Keratinocyte (primary cell): ENCODE measurements at regions not wholly inside any gene's neighbourhood (a gene's known extent, or its start where the extent isn't known, plus 50 kb on each side); places are given as distances from the start of the nearest gene placed in this dataset.

Experiments used
- DNase-seq: peaks from one replicate; pipeline ENCODE4 v3.0.0-alpha.2; 2011; ENCODE audit warnings: low read depth, missing footprints, low spot score
- FAIRE-seq: peaks from 2 replicates; lab custom pipeline; 2011; peaks lifted over from hg19 to GRCh38; lab: Jason Lieb, UNC
- H2AFZ ChIP-seq: 2 replicates; pipeline ENCODE4 v1.6.0; 2012; ENCODE audit warnings: low read length, control low read depth, inconsistent platforms; ENCODE audit not compliant: control insufficient read depth
- H3K27ac ChIP-seq: 2 replicates; pipeline ENCODE4 v1.5.1; 2011; ENCODE audit warnings: low read length; ENCODE audit not compliant: control insufficient read depth, insufficient read depth
- H3K27me3 ChIP-seq: 3 replicates; pipeline ENCODE4 v1.6.0; 2011; ENCODE audit warnings: low read length; ENCODE audit not compliant: control insufficient read depth, insufficient read depth; ENCODE audit errors: extremely low read depth
- H3K36me3 ChIP-seq, 2 experiments: 2 replicates in 1 of 2; 3 replicates in 1 of 2; pipeline ENCODE4 v1.5.1; 2011; ENCODE audit warnings: low read length in 2 of 2, mild to moderate bottlenecking in 1 of 2; ENCODE audit not compliant: control insufficient read depth in 2 of 2, insufficient read depth in 2 of 2; ENCODE audit errors: extremely low read depth in 1 of 2
- H3K4me1 ChIP-seq: 3 replicates; pipeline ENCODE4 v1.5.1; 2011; ENCODE audit warnings: low read length; ENCODE audit not compliant: control insufficient read depth, insufficient read depth; ENCODE audit errors: extremely low read depth
- H3K4me2 ChIP-seq: 3 replicates; pipeline ENCODE4 v1.6.0; 2011; ENCODE audit warnings: low read depth, low read length; ENCODE audit not compliant: control insufficient read depth, insufficient read depth; ENCODE audit errors: extremely low read depth
- H3K4me3 ChIP-seq, 3 experiments: fragments of 200-600 bp in 1 of 3; sonication (generic) in 1 of 3; 2 replicates in 2 of 3; 3 replicates in 1 of 3; pipeline ENCODE4 v1.5.1; 2011 to 2016; ENCODE audit warnings: low read length in 3 of 3, mild to moderate bottlenecking in 3 of 3, control low read depth in 2 of 3, inconsistent platforms in 1 of 3, low read depth in 1 of 3, mixed read lengths in 1 of 3, mixed run types in 1 of 3, moderate library complexity in 1 of 3; ENCODE audit not compliant: control insufficient read depth in 2 of 3, insufficient read depth in 2 of 3; ENCODE audit errors: extremely low read depth in 1 of 3
- H3K79me2 ChIP-seq: 2 replicates; pipeline ENCODE4 v1.6.0; 2012; ENCODE audit warnings: low read length; ENCODE audit not compliant: control insufficient read depth, insufficient read depth
- H3K9ac ChIP-seq: 3 replicates; pipeline ENCODE4 v1.6.0; 2011; ENCODE audit warnings: low read length; ENCODE audit not compliant: control insufficient read depth, insufficient read depth; ENCODE audit errors: extremely low read depth
- H3K9me1 ChIP-seq: 3 replicates; pipeline ENCODE4 v1.6.0; 2011; ENCODE audit warnings: low read length; ENCODE audit not compliant: control insufficient read depth, insufficient read depth; ENCODE audit errors: extremely low read depth
- H3K9me3 ChIP-seq: 2 replicates; pipeline ENCODE4 v1.5.1; 2012; ENCODE audit warnings: low read depth, low read length; ENCODE audit not compliant: control insufficient read depth
- H4K20me1 ChIP-seq: 3 replicates; pipeline ENCODE4 v1.6.0; 2011; ENCODE audit warnings: low read length; ENCODE audit not compliant: control insufficient read depth, insufficient read depth; ENCODE audit errors: extremely low read depth
- EZH2 ChIP-seq: IDR thresholded peaks from one replicate; pipeline ENCODE4 v1.6.1; 2012; ENCODE audit warnings: inconsistent platforms, mild to moderate bottlenecking, low read length, moderate library complexity
- dilution Hi-C: fragments of 300-500 bp; cut with MboI; formaldehyde crosslinking; loops from one replicate; pipeline ENCODE4 v1.7.0; 2020; ENCODE audit warnings: low sequenced_read_pairs; ENCODE audit not compliant: extremely low pct_ligation_motif_present
- TF ChIP-seq, protein P1 (sequence below), 3 experiments: IDR thresholded peaks in 1 of 3; conservative IDR thresholded peaks in 1 of 3; optimal IDR thresholded peaks in 1 of 3; 2 replicates in 2 of 3; 3 replicates in 1 of 3; pipeline versions ENCODE3 to v1.5.1; 2011; ENCODE audit warnings: low read length in 3 of 3, mild to moderate bottlenecking in 3 of 3, moderate library complexity in 2 of 3, control low read depth in 1 of 3, inconsistent platforms in 1 of 3; ENCODE audit not compliant: insufficient read depth in 2 of 3; ENCODE audit errors: extremely low read depth in 1 of 3

DNA sequence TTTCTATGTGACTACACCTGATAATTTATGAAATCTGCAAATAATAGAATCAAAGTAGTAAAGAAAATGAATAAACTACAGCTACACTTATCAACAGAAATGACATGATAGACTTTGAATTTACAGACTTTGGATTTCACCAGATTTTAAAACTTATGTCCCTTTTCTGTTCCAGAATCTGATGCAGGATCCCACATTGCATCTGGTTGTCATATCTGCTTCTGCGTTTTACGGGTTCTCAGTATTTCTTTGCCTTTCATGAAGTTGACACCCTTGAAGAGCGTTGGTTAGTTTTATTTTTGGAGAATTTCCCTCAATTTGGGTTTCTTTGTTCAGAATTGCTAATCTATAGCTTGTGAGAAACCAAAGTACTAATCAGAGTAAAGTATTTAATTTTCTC lies 174.9 kb upstream of the ADCY2 start:
- DNase-seq: no peak
- H3K9me3 ChIP-seq: no peaks in the 10 kb centered on the region
- H3K9ac ChIP-seq: no peak overlapping the region
- H3K9me1 ChIP-seq: no peaks in the 10 kb centered on the region
- no peaks in the 10 kb centered on the region for H3K36me3 ChIP-seq
- TF ChIP-seq EZH2: no peak
- TF ChIP-seq, protein P1, sequence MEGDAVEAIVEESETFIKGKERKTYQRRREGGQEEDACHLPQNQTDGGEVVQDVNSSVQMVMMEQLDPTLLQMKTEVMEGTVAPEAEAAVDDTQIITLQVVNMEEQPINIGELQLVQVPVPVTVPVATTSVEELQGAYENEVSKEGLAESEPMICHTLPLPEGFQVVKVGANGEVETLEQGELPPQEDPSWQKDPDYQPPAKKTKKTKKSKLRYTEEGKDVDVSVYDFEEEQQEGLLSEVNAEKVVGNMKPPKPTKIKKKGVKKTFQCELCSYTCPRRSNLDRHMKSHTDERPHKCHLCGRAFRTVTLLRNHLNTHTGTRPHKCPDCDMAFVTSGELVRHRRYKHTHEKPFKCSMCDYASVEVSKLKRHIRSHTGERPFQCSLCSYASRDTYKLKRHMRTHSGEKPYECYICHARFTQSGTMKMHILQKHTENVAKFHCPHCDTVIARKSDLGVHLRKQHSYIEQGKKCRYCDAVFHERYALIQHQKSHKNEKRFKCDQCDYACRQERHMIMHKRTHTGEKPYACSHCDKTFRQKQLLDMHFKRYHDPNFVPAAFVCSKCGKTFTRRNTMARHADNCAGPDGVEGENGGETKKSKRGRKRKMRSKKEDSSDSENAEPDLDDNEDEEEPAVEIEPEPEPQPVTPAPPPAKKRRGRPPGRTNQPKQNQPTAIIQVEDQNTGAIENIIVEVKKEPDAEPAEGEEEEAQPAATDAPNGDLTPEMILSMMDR (optimal IDR thresholded peaks at IDR 0.05 in 1 of 3, IDR thresholded peaks at IDR 0.05 in 1 of 3, conservative IDR thresholded peaks at IDR 0.05 in 1 of 3; ENCODE audit: extremely low read depth in 1 of 3, insufficient read depth in 2 of 3, low read length in 3 of 3): no peak
- no peak overlapping the region for H2AFZ ChIP-seq
- dilution Hi-C loops: no loop called here
- H3K4me3 ChIP-seq: no peak overlapping the region
- H3K79me2 ChIP-seq: no peaks in the 10 kb centered on the region
- no peaks in the 10 kb centered on the region for H3K4me1 ChIP-seq
- no peaks in the 10 kb centered on the region for H3K27me3 ChIP-seq
- no peak overlapping the region for H3K27ac ChIP-seq
- H4K20me1 ChIP-seq: no peaks in the 10 kb centered on the region
- H3K4me2 ChIP-seq: no peak overlapping the region
- FAIRE-seq: no peak

DNA sequence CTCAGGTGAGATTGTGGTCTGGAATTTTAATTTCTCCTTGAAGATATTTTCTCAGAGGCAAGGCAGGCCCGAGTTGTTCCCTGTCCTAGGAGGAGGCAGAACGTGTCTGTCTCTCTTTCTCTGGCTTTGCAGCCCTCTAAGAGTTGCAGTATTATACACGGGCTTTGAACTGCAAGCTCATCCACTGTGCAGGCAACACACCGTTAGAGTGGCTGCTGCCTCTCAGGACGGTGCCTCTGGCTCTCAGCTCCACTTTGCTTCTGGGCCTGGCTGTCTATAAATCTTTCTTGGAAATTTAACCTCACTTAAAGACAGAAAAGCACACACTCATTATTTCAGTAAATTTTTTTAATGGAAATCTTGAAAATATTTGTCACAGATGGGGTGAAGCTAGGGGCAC lies 170.1 kb upstream of the ADCY2 start:
- H3K9me3 ChIP-seq: no peaks in the 10 kb centered on the region
- H2AFZ ChIP-seq: no peak overlapping the region
- no peaks in the 10 kb centered on the region for H4K20me1 ChIP-seq
- TF ChIP-seq EZH2: no peak
- TF ChIP-seq, protein P1 (optimal IDR thresholded peaks at IDR 0.05 in 1 of 3, IDR thresholded peaks at IDR 0.05 in 1 of 3, conservative IDR thresholded peaks at IDR 0.05 in 1 of 3; ENCODE audit: extremely low read depth in 1 of 3, insufficient read depth in 2 of 3, low read length in 3 of 3): no peak
- dilution Hi-C loops: no loop called here
- H3K9ac ChIP-seq: no peak overlapping the region
- no peak overlapping the region for H3K4me3 ChIP-seq
- no peaks in the 10 kb centered on the region for H3K27me3 ChIP-seq
- FAIRE-seq (no peak), DNase-seq (no peak)
- H3K9me1 ChIP-seq: no peaks in the 10 kb centered on the region
- H3K27ac ChIP-seq: no peak overlapping the region
- H3K36me3 ChIP-seq: no peaks in the 10 kb centered on the region
- no peaks in the 10 kb centered on the region for H3K79me2 ChIP-seq
- no peak overlapping the region for H3K4me2 ChIP-seq
- no peaks in the 10 kb centered on the region for H3K4me1 ChIP-seq
